ENCODE measurements at regions not wholly inside any gene's neighbourhood (a gene's known extent, or its start where the extent isn't known, plus 50 kb on each side); places are given as distances from the start of the nearest gene placed in this dataset.

- ATAC-seq, result no peak
Measured at GRCh38 chr1:172809750-172810149, 150.8 kb downstream of the FASLG start.

DNA sequence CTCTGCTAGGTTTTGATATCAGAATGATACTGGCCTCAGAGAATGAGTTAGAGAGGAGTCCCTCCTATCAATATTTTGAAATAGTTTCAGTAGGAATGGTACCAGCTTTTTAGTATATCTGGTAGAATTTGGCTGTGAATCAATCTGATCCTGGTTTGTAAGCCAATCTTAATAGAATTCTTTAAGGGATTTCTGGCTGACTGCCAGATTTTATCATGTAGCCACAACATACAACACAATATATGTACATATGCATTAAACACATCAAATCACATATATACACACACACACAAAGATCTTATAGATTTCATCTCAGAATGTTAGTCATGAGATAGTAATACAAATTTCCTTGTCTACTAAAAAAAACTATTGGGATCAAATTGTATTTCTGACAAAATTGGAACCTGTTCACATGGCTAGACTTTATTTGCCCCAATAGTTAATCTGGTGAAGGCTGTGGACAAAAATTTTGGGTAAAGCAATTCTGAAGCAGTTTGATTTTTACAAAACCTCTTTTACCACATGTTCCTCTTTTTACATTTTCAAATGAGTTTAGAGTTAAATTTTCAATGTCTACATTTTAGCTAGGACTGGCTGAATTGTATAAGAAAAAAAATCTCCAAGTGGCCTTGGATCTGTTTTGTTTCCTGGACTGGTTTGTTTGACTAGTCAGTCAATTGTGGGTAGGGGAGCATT, 151.7 kb downstream of the FASLG start:
- ATAC-seq, result no peak

DNA sequence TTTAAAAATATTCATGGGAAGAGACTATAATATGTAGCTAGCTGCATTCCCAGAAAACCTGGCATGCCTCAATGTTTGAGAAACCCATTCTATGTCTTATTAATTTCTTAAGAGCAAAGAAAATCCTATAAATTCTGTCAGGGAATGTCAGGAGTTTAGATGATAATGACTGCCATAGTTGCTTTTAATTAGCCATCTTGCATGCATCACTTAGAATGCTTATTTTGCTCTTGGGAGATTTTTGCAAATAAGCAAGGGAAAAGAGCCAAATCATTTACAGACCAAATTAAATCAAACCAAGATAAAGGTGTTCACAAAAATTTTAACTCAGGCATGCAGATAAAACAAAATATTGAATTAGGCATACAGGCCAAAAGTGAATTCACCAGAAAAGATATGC, 152.8 kb downstream of the FASLG start:
- no peak for ATAC-seq

DNA sequence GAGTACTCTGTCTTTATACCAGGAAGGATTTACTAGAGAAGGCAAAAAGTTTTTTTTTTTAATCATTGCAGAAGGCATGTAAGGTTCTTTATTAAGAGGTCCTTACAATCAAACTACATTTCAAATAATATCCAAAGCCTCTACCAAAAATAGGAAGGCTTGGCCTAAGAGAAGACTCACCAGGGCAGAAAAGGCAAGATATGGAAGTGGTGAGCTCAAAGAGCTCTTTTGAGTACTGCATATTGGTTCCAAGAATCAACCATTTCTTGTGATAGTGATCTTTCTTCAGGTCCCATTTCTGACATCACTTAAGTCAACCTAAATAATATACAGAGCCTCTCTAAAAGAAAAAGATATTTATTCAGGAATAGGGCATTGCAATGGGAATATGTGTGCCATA, 153.2 kb downstream of the FASLG start:
- ATAC-seq, result no peak

- no peak for ATAC-seq
Measured at GRCh38 chr1:172813330-172813729, 154.4 kb downstream of the FASLG start.

- no peak for ATAC-seq
Measured at GRCh38 chr1:172814428-172814827, 155.5 kb downstream of the FASLG start.

- no peak for ATAC-seq
Measured at GRCh38 chr1:172815740-172816139, 156.8 kb downstream of the FASLG start.

GRCh38 chr1:172818841-172819527, 160.1 kb downstream of the FASLG start:
- peak; percentile 76 for ATAC-seq

GRCh38 chr1:172820475-172821158, 161.7 kb downstream of the FASLG start:
- ATAC-seq, result no peak

DNA sequence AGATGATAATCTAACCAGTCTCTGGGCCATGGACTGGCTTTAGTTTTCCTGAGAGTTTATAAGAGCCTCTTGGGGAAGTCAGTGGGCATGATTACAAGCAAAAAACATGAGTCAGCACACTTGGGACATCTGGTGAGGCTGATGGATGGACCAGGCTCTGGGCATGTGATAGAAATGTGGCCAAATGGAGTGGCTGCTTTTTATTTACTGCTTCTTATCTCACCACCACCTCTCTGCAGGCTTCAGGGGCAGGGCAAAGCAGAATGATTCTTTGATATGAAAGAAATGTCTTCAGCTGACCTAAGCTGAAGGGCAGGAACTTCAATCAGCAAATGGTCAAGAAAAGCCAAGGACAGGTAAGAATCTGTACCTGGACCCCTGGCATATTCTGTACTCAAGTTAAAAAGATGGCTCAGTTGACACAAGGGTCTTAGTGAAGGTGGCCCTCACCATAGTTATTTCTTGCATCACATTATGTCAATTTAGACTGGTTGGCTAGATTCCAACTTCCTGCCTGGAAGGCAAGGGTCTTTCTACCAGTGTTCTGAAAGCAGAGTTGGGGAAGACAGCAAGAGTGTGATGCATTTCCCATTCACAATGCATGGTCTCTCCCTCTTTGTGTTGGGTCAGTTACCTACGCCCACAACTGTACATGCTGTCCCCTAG, 162.8 kb downstream of the FASLG start:
- ATAC-seq, result no peak

- no peak for ATAC-seq
Measured at GRCh38 chr1:172822886-172823285, 164.0 kb downstream of the FASLG start.

GRCh38 chr1:172823534-172823933, 164.6 kb downstream of the FASLG start:
- ATAC-seq, result no peak

DNA sequence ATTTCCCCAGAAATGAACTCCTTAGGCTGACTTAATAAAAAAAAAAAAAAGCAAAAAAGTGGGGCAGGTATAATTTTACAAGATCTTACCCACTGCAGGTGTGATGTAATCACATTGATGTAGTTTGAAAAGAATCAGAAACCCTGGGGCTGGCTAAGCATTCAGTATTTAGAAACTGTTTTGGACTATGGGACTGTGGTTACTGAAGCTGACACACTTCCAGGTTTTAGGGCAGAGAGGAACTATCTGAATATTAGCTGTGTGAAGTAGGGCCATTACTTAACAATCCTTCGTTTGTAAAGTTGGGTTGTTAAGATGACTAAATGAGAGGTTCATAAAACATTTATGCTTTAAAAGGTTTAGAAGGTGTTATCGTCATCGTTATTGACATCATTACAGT, 165.3 kb downstream of the FASLG start:
- ATAC-seq, result no peak

- ATAC-seq, result peak; percentile 80
Measured at GRCh38 chr1:172826096-172826741, 167.3 kb downstream of the FASLG start.

- no peak for ATAC-seq
Measured at GRCh38 chr1:172827301-172827700, 168.4 kb downstream of the FASLG start.

- ATAC-seq, result no peak
Measured at GRCh38 chr1:172827841-172828240, 168.9 kb downstream of the FASLG start.

- ATAC-seq, result no peak
Measured at GRCh38 chr1:172832006-172832725, 173.3 kb downstream of the FASLG start.

GRCh38 chr1:172833954-172834353, 175.1 kb downstream of the FASLG start:
- peak; percentile 31 for ATAC-seq

DNA sequence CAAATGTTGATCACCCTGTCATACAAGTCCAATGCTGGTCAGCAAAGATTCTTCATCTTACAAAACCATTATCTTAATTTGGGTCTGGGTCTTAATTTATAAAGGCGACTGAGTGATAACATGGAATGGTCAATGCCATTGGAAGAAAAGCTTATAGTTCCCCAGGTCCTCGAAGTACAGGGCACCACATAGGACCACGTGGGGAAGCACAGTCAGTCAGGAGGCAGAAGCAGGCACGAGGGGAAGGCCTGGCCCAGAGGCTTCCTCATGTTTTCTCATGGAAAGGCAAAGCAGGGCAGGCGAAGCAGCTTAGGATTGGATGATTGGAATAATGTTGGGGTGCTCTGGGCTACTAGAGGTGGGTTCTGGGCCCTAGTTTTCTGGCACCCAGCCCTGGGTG, 175.7 kb downstream of the FASLG start:
- ATAC-seq, result no peak

DNA sequence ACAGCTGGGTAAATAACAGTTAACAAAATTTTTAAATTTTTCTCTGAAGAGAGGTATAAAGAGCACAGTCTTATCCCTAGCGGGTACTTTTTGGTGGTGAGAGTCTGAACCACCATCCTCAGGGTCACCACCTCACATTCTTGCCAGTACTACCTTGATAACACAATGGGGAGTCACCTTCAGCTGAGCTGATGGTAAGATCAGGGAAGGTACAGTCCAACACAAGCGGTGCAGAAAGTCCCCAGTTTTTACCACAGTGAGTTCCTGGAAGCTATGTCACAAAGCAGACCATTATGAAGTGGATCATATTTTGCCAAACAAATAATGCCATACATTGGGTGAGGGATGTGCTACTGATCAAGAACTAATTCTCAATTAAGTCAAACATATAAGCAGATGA, 176.9 kb downstream of the FASLG start:
- ATAC-seq, result no peak

DNA sequence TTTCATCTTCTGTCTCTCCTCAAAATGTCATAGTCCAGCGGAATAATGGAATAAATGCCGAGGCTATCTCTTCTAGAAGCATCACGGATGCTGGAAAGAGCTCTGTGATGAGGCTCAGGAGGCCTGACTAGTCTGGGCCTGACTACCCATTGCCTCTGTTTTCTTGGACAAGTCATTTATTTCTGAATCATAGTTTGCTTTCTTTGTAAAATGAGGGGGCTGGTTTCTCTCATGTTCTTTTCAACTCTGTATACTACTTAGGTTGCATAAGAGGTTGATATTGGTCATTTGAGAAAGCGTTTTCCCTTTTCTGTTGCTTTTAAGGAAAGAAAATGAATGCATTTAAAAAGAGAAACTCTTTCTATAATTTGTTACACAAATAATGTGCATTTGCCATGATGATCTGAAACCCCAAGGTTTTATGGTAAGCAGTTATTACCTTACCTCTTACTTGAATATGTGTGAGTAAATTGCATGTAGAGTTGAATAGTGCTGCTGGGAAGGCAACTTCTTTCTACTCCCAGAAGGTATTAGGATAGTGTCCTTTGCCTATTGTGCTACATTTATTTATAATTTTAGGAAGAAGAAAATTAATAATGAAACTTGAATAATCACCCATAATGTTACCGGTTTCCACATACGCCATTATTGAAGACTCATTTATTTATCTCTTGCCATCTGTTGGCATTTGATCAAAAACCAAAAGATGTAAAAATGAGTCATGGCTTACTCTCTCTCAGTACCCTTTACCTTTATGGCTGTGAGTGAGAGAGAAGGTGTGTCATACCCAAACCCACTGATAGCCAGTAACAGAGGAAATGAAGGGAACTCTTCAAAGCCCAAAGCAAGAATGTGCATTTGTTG, 179.1 kb downstream of the FASLG start:
- ATAC-seq, result peak; percentile 68
